ENCODE measurements at regions not wholly inside any gene's neighbourhood (a gene's known extent, or its start where the extent isn't known, plus 50 kb on each side); places are given as distances from the start of the nearest gene placed in this dataset.

GRCh38 chr5:67816456-67816855 lies 399.1 kb upstream of the PIK3R1 start:
- TF ChIP-seq GATA2 (IDR thresholded peaks at IDR 0.05; ENCODE audit: low read depth, low read length) (no peak), GATA3 (IDR thresholded peaks at IDR 0.05; ENCODE audit: low read depth, low read length) (no peak)
